Stimulated activated effector memory CD8-positive, alpha-beta T cell treated with anti-CD3 and anti-CD28 coated beads, Interleukin-12 subunit alpha, Interleukin-12 subunit beta, amount 100 ng/mL, for 72 hours (primary cell): ENCODE measurements at regions not wholly inside any gene's neighbourhood (a gene's known extent, or its start where the extent isn't known, plus 50 kb on each side); places are given as distances from the start of the nearest gene placed in this dataset.
"Not testable (repeated sequence)": the region's sequence is repeated elsewhere in the genome, so short reads cannot be mapped to it uniquely, and the experiment has no call there.

Source experiments
- ATAC-seq: fragments of 150-1000 bp; cut with Tn5 transposase; 2 replicates; pipeline ENCODE4 v1.10.0; 2021
- DNase-seq, 2 donors: peaks; one replicate each; pipeline ENCODE4 v3.0.0; 2021 to 2022; ENCODE audit warnings: low spot score in 2 of 2
- H3K27ac Mint-ChIP-seq: one replicate; pipeline ENCODE4 v1.8.0; 2022; ENCODE audit warnings: mild to moderate bottlenecking, mixed read lengths
- H3K36me3 Mint-ChIP-seq: one replicate; pipeline ENCODE4 v1.8.0; 2022; ENCODE audit warnings: mild to moderate bottlenecking, mixed read lengths
- H3K4me1 Mint-ChIP-seq: one replicate; pipeline ENCODE4 v1.8.0; 2022; ENCODE audit warnings: mixed read lengths
- H3K4me3 Mint-ChIP-seq: one replicate; pipeline ENCODE4 v1.8.0; 2022; ENCODE audit warnings: mild to moderate bottlenecking, mixed read lengths
- H3K9me3 Mint-ChIP-seq: one replicate; pipeline ENCODE4 v1.8.0; 2022; ENCODE audit warnings: mixed read lengths

- Mint-ChIP-seq H3K36me3 (no peaks in the 10 kb centered on the region), H3K27ac (peak overlapping the region; percentile 96), H3K4me3 (peak overlapping the region; percentile 67), H3K4me1 (peaks cover 53% of the 10 kb centered on the region), H3K9me3 (peaks cover 8% of the 10 kb centered on the region)
- ATAC-seq (no peak), DNase-seq (no peak)
Measured at GRCh38 chr3:13188975-13189374, 115.7 kb upstream of the IQSEC1 start.

GRCh38 chr3:13188181-13188779, 115.1 kb upstream of the IQSEC1 start:
- ATAC-seq (no peak), DNase-seq (no peak)
- Mint-ChIP-seq H3K36me3 (no peaks in the 10 kb centered on the region), H3K4me1 (peaks cover 46% of the 10 kb centered on the region), H3K27ac (peak overlapping the region; percentile 96), H3K4me3 (no peak overlapping the region), H3K9me3 (peaks cover 8% of the 10 kb centered on the region)

GRCh38 chr3:13187593-13187992, 114.4 kb upstream of the IQSEC1 start:
- ATAC-seq (no peak), DNase-seq (no peak)
- H3K36me3 Mint-ChIP-seq, result no peaks in the 10 kb centered on the region
- peaks cover 40% of the 10 kb centered on the region for H3K4me1 Mint-ChIP-seq
- H3K27ac Mint-ChIP-seq, result no peak overlapping the region
- H3K9me3 Mint-ChIP-seq, result peaks cover 8% of the 10 kb centered on the region
- H3K4me3 Mint-ChIP-seq, result no peak overlapping the region

- Mint-ChIP-seq H3K36me3 (no peaks in the 10 kb centered on the region), H3K4me1 (peaks cover 34% of the 10 kb centered on the region), H3K27ac (no peak overlapping the region), H3K4me3 (no peak overlapping the region), H3K9me3 (peaks cover 8% of the 10 kb centered on the region)
- DNase-seq (no peak), ATAC-seq (no peak)
Measured at GRCh38 chr3:13186435-13186815, 113.2 kb upstream of the IQSEC1 start.

- no peaks in the 10 kb centered on the region for H3K36me3 Mint-ChIP-seq
- no peak for ATAC-seq
- no peak overlapping the region for H3K27ac Mint-ChIP-seq
- H3K9me3 Mint-ChIP-seq, result peaks cover 8% of the 10 kb centered on the region
- no peak overlapping the region for H3K4me3 Mint-ChIP-seq
- H3K4me1 Mint-ChIP-seq, result peaks cover 31% of the 10 kb centered on the region
- DNase-seq, result no peak
Measured at GRCh38 chr3:13185737-13186434, 112.7 kb upstream of the IQSEC1 start.

- not testable (repeated sequence) for H3K4me3 Mint-ChIP-seq, ATAC-seq, H3K36me3 Mint-ChIP-seq, H3K27ac Mint-ChIP-seq, DNase-seq, H3K4me1 Mint-ChIP-seq
- peaks cover 10% of the 10 kb centered on the region for H3K9me3 Mint-ChIP-seq
Measured at GRCh38 chr3:13179582-13180210, 106.5 kb upstream of the IQSEC1 start.

GRCh38 chr3:13179181-13179580, 106.0 kb upstream of the IQSEC1 start:
- ATAC-seq (no peak), DNase-seq (no peak)
- H3K4me1 Mint-ChIP-seq, result peaks cover 7% of the 10 kb centered on the region
- peaks cover 7% of the 10 kb centered on the region for H3K9me3 Mint-ChIP-seq
- no peak overlapping the region for H3K4me3 Mint-ChIP-seq
- H3K36me3 Mint-ChIP-seq, result no peaks in the 10 kb centered on the region
- H3K27ac Mint-ChIP-seq, result no peak overlapping the region

- Mint-ChIP-seq H3K4me3 (no peak overlapping the region), H3K9me3 (peaks cover 7% of the 10 kb centered on the region), H3K4me1 (peaks cover 7% of the 10 kb centered on the region), H3K27ac (no peak overlapping the region), H3K36me3 (no peaks in the 10 kb centered on the region)
- DNase-seq, result no peak
- no peak for ATAC-seq
Measured at GRCh38 chr3:13178107-13178506, 104.9 kb upstream of the IQSEC1 start.

- Mint-ChIP-seq H3K36me3 (no peaks in the 10 kb centered on the region), H3K9me3 (peaks cover 7% of the 10 kb centered on the region), H3K4me1 (peaks cover 7% of the 10 kb centered on the region), H3K27ac (no peak overlapping the region), H3K4me3 (no peak overlapping the region)
- ATAC-seq (no peak), DNase-seq (no peak)
Measured at GRCh38 chr3:13177641-13178040, 104.4 kb upstream of the IQSEC1 start.

GRCh38 chr3:13177236-13177635, 104.0 kb upstream of the IQSEC1 start:
- H3K4me3 Mint-ChIP-seq, result no peak overlapping the region
- DNase-seq, result no peak
- peaks cover 7% of the 10 kb centered on the region for H3K9me3 Mint-ChIP-seq
- H3K27ac Mint-ChIP-seq, result no peak overlapping the region
- H3K36me3 Mint-ChIP-seq, result no peaks in the 10 kb centered on the region
- peaks cover 7% of the 10 kb centered on the region for H3K4me1 Mint-ChIP-seq
- no peak for ATAC-seq

- Mint-ChIP-seq H3K4me3 (no peak overlapping the region), H3K27ac (no peak overlapping the region), H3K36me3 (no peaks in the 10 kb centered on the region), H3K9me3 (peaks cover 7% of the 10 kb centered on the region), H3K4me1 (peaks cover 7% of the 10 kb centered on the region)
- DNase-seq (no peak), ATAC-seq (no peak)
Measured at GRCh38 chr3:13176445-13176844, 103.2 kb upstream of the IQSEC1 start.

- Mint-ChIP-seq H3K27ac (no peak overlapping the region), H3K4me3 (no peak overlapping the region), H3K4me1 (peaks cover 7% of the 10 kb centered on the region), H3K9me3 (peaks cover 7% of the 10 kb centered on the region), H3K36me3 (no peaks in the 10 kb centered on the region)
- no peak for ATAC-seq
- DNase-seq, result no peak
Measured at GRCh38 chr3:13174803-13175135, 101.5 kb upstream of the IQSEC1 start.

- Mint-ChIP-seq H3K27ac (no peak overlapping the region), H3K4me1 (peaks cover 7% of the 10 kb centered on the region), H3K9me3 (peaks cover 5% of the 10 kb centered on the region), H3K4me3 (no peak overlapping the region), H3K36me3 (no peaks in the 10 kb centered on the region)
- DNase-seq (no peak), ATAC-seq (no peak)
Measured at GRCh38 chr3:13174011-13174802, 101.0 kb upstream of the IQSEC1 start.

GRCh38 chr3:13173186-13173585, 100.0 kb upstream of the IQSEC1 start:
- no peak overlapping the region for H3K27ac Mint-ChIP-seq
- ATAC-seq, result no peak
- H3K4me1 Mint-ChIP-seq, result peaks cover 7% of the 10 kb centered on the region
- no peaks in the 10 kb centered on the region for H3K9me3 Mint-ChIP-seq
- H3K36me3 Mint-ChIP-seq, result no peaks in the 10 kb centered on the region
- no peak overlapping the region for H3K4me3 Mint-ChIP-seq
- no peak for DNase-seq

- Mint-ChIP-seq H3K27ac (no peak overlapping the region), H3K36me3 (no peaks in the 10 kb centered on the region), H3K9me3 (no peaks in the 10 kb centered on the region), H3K4me3 (no peak overlapping the region), H3K4me1 (peaks cover 7% of the 10 kb centered on the region)
- DNase-seq, result no peak
- ATAC-seq, result no peak
Measured at GRCh38 chr3:13172644-13173013, 99.4 kb upstream of the IQSEC1 start.
